Esophagus muscularis mucosa (tissue), 4 donors: ENCODE measurements at regions not wholly inside any gene's neighbourhood (a gene's known extent, or its start where the extent isn't known, plus 50 kb on each side); places are given as distances from the start of the nearest gene placed in this dataset.

Experiments
- DNase-seq: peaks from one replicate; pipeline ENCODE4 v3.0.0-alpha.2; 2017; ENCODE audit errors: extremely low spot score
- H3K27ac ChIP-seq, 4 donors: fragments of 200-600 bp; sonication (generic); replicated peaks in 1 of 4; 1 replicate in 3 of 4; 2 replicates in 1 of 4; pipeline ENCODE4 v1.5.1; 2016 to 2019; ENCODE audit warnings: mild to moderate bottlenecking in 1 of 4
- H3K27me3 ChIP-seq, 4 donors: fragments of 200-600 bp; sonication (generic); one replicate each; pipeline versions ENCODE4 v1.5.1 to v1.6.0; 2016 to 2019
- H3K36me3 ChIP-seq, 4 donors: fragments of 200-600 bp; sonication (generic); one replicate each; pipeline ENCODE4 v1.5.1; 2016 to 2019
- H3K4me1 ChIP-seq, 4 donors: fragments of 200-600 bp; sonication (generic); one replicate each; pipeline ENCODE4 v1.5.1; 2016 to 2019
- H3K4me3 ChIP-seq, 4 donors: fragments of 200-600 bp; sonication (generic); 1 replicate in 2 of 4; 2 replicates in 2 of 4; pipeline ENCODE4 v1.5.1; 2016 to 2019; ENCODE audit warnings: mild to moderate bottlenecking in 4 of 4, moderate library complexity in 1 of 4
- H3K9me3 ChIP-seq, 4 donors: fragments of 200-600 bp; sonication (generic); 1 replicate in 3 of 4; 2 replicates in 1 of 4; pipeline ENCODE4 v1.5.1; 2016 to 2019
- CTCF ChIP-seq, 3 experiments: fragments of 200-600 bp in 2 of 3; fragments of 450-650 bp in 1 of 3; sonication (generic) in 2 of 3; IDR thresholded peaks; one replicate each; pipeline ENCODE4 v1.5.1; 2017 to 2019; ENCODE audit warnings: antibody characterized with exemption in 3 of 3, mild to moderate bottlenecking in 2 of 3, moderate library complexity in 1 of 3
- EP300 ChIP-seq: sonication (generic); formaldehyde crosslinking; IDR thresholded peaks from one replicate; pipeline ENCODE4 v1.6.1; 2017; ENCODE audit warnings: antibody characterized with exemption
- POLR2A ChIP-seq: fragments of 450-650 bp; IDR thresholded peaks from one replicate; pipeline ENCODE4 v1.6.1; 2017; ENCODE audit warnings: antibody characterized with exemption, moderate library complexity, mild to moderate bottlenecking, low read depth
- POLR2AphosphoS5 ChIP-seq, 2 donors: sonication (generic); formaldehyde crosslinking; IDR thresholded peaks; one replicate each; pipeline ENCODE4 v1.6.1; 2017; ENCODE audit warnings: antibody characterized with exemption in 2 of 2
- WGBS: methylation state at CpG from one replicate; pipeline ENCODE4 v1.1.5; 2018; 5-methylcytosine and 5-hydroxymethylcytosine counted together
- intact Hi-C: fragments of 100-400 bp; cut with DNase I; formaldehyde crosslinking; loops from one replicate; pipeline ENCODE4 v1.15.1; 2023

DNA sequence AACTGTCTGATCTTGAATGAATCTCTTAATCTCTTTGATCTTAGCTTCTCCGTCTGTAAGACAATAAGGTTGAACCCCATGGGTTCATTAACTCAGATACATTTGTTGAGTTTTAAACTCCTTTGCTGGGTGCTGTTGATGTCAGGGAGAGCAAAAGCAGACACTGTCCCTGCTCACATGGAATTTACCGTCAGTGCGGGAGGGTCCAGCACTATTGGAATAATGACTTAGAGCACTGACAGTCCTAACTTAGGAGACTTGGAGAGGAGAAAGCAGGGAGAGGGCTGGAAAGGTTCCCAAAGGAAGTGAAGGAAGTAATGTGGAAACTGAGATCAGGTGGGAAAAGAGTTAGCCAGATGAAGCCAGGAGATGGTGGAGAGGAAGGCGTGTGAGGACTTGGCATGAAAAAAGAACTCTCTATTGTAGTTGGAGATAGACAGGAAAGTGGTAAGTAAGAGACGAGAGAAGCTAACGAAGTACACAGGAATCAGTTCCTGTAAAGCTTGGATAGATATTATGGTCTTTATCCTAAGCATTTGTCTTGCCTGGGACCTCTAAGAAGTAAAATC, 141.4 kb upstream of the SERTAD2 start:
- intact Hi-C loops, result no loop called here
- no peak for TF ChIP-seq EP300
- no peak for TF ChIP-seq POLR2AphosphoS5 (IDR thresholded peaks at IDR 0.05)
- TF ChIP-seq POLR2A, result no peak
- TF ChIP-seq CTCF (IDR thresholded peaks at IDR 0.05), result no peak

DNA sequence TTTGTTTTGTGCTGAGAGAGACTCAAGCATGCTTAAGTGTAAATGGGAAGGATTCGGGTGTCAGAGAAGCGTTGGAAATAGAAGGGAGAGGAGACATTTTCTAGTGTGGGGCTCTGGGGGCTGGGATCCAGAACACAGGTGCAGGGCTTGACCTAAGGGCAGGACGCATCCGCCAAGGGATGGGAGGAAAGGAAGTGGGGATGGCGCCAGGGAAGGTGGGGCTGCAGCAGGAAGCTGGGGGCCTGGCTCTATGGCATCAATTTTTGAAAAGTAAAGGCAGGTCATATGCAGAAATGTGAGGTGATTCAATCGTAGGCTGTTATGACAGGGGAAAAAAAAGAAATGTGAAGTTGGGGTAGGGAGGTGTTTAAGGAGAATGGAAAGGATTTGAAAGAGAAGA, 143.2 kb upstream of the SERTAD2 start:
- Histone ChIP-seq H3K27me3 (no peaks in the 10 kb centered on the region), H3K36me3 (no peaks in the 10 kb centered on the region), H3K27ac (no peak overlapping the region), H3K4me3 (no peak overlapping the region), H3K9me3 (no peaks in the 10 kb centered on the region), H3K4me1 (peaks cover 0 to 13% (median 8%) of the 10 kb centered on the region in 4 donors)
- intact Hi-C loops, result no loop called here
- TF ChIP-seq POLR2AphosphoS5 (IDR thresholded peaks at IDR 0.05) (no peak), POLR2A (no peak), CTCF (IDR thresholded peaks at IDR 0.05) (no peak), EP300 (no peak)
- DNase-seq, result no peak
- 75% methylated on average over 6 of the region's 6 CpGs for WGBS

More for the DNA sequence above, 141.4 kb upstream of the SERTAD2 start:
- Histone ChIP-seq H3K27ac (no peak overlapping the region), H3K4me1 (peaks cover 0 to 13% (median 8%) of the 10 kb centered on the region in 4 donors), H3K27me3 (no peaks in the 10 kb centered on the region), H3K36me3 (no peaks in the 10 kb centered on the region), H3K9me3 (no peaks in the 10 kb centered on the region), H3K4me3 (no peak overlapping the region)
- WGBS, result 79% methylated on average over 6 of the region's 6 CpGs
- DNase-seq, result no peak

DNA sequence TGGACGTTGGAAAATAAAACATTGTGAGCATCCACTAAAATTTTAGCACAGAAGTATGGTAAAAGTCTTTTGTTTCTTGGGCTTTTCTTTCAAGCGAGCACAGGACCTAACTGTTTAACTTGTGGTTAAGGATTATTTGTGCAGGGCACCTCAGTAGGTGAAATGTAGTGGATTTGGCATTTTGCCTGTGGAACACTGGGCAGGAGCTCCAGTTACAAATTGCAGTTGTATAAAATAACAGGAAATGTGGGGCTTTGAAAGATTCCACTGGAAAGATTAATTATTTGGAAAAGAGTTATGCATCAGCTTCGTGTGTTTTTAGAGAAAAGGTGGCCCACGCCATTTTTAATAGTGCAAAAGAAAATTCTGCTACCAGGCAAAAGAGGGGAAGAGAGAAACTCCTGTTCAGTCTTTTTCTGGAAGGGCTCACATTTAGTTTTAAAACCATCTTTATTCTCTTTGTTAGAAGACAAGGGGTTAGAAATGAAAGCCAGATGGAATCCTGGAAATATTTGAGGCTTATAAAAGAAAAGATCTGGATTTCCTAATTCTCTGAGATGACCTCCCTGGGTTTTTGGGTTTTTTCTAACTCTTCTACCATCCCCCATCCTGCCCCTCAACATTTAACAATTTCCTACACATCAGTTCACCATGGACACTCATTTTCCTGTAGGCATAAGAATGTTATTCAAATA, 144.3 kb upstream of the SERTAD2 start:
- H3K36me3 ChIP-seq, result no peaks in the 10 kb centered on the region
- peaks cover 0 to 13% (median 8%) of the 10 kb centered on the region in 4 donors for H3K4me1 ChIP-seq
- 37% methylated on average over 4 of the region's 4 CpGs for WGBS
- H3K4me3 ChIP-seq, result no peak overlapping the region
- no peak for DNase-seq
- intact Hi-C loops, result no loop called here
- TF ChIP-seq EP300 (no peak), POLR2A (no peak), POLR2AphosphoS5 (IDR thresholded peaks at IDR 0.05) (no peak), CTCF (IDR thresholded peaks at IDR 0.05) (no peak)
- H3K27me3 ChIP-seq, result no peaks in the 10 kb centered on the region
- no peak overlapping the region for H3K27ac ChIP-seq
- no peaks in the 10 kb centered on the region for H3K9me3 ChIP-seq

DNA sequence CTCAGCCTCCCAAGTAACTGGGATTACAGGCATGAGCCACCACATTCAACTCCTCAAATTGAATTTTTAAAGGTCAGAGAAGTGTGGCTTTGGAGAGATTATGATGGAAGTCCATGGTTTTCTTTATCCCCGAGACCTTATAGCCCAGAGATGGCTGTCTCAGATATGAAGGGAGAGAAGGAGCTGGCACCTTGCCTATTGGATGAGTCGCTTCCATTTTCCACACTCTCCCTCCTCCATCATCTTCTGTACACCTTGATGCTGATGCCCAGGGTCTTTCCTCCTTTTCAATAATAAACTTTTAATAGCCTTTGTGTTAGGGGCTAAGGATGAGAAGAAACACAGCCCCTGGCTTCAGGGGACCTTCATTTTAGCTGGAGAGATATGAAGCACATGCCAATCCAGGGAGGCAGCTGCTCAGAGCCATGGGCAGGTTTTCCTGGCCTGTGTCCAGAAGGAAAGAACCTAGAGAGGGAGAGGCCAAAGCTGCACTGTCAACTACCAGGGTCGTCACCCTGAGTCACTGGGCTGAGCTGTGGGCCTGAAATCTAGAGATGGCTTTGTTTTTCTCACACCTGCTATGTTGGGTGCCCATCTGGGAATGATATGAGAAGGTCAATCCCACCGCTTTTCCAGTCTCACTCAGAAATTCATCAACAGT, 146.0 kb upstream of the SERTAD2 start:
- no peaks in the 10 kb centered on the region for H3K27me3 ChIP-seq
- H3K4me3 ChIP-seq, result no peak overlapping the region
- no peak overlapping the region for H3K27ac ChIP-seq
- intact Hi-C loops, result no loop called here
- no peak for DNase-seq
- TF ChIP-seq POLR2AphosphoS5 (IDR thresholded peaks at IDR 0.05) (no peak), EP300 (no peak), POLR2A (no peak), CTCF (IDR thresholded peaks at IDR 0.05) (no peak)
- no peaks in the 10 kb centered on the region for H3K9me3 ChIP-seq
- 89% methylated on average over 4 of the region's 4 CpGs for WGBS
- H3K36me3 ChIP-seq, result no peaks in the 10 kb centered on the region
- H3K4me1 ChIP-seq, result peaks cover 0 to 13% (median 8%) of the 10 kb centered on the region in 4 donors
